Esophagus muscularis mucosa (tissue), 4 donors: ENCODE measurements at regions not wholly inside any gene's neighbourhood (a gene's known extent, or its start where the extent isn't known, plus 50 kb on each side); places are given as distances from the start of the nearest gene placed in this dataset.
"Not testable (repeated sequence)": the region's sequence is repeated elsewhere in the genome, so short reads cannot be mapped to it uniquely, and the experiment has no call there.

Experiments
- DNase-seq: peaks from one replicate; pipeline ENCODE4 v3.0.0-alpha.2; 2017; ENCODE audit errors: extremely low spot score
- H3K27ac ChIP-seq, 4 donors: fragments of 200-600 bp; sonication (generic); replicated peaks in 1 of 4; 1 replicate in 3 of 4; 2 replicates in 1 of 4; pipeline ENCODE4 v1.5.1; 2016 to 2019; ENCODE audit warnings: mild to moderate bottlenecking in 1 of 4
- H3K27me3 ChIP-seq, 4 donors: fragments of 200-600 bp; sonication (generic); one replicate each; pipeline versions ENCODE4 v1.5.1 to v1.6.0; 2016 to 2019
- H3K36me3 ChIP-seq, 4 donors: fragments of 200-600 bp; sonication (generic); one replicate each; pipeline ENCODE4 v1.5.1; 2016 to 2019
- H3K4me1 ChIP-seq, 4 donors: fragments of 200-600 bp; sonication (generic); one replicate each; pipeline ENCODE4 v1.5.1; 2016 to 2019
- H3K4me3 ChIP-seq, 4 donors: fragments of 200-600 bp; sonication (generic); 1 replicate in 2 of 4; 2 replicates in 2 of 4; pipeline ENCODE4 v1.5.1; 2016 to 2019; ENCODE audit warnings: mild to moderate bottlenecking in 4 of 4, moderate library complexity in 1 of 4
- H3K9me3 ChIP-seq, 4 donors: fragments of 200-600 bp; sonication (generic); 1 replicate in 3 of 4; 2 replicates in 1 of 4; pipeline ENCODE4 v1.5.1; 2016 to 2019
- CTCF ChIP-seq, 3 experiments: fragments of 200-600 bp in 2 of 3; fragments of 450-650 bp in 1 of 3; sonication (generic) in 2 of 3; IDR thresholded peaks; one replicate each; pipeline ENCODE4 v1.5.1; 2017 to 2019; ENCODE audit warnings: antibody characterized with exemption in 3 of 3, mild to moderate bottlenecking in 2 of 3, moderate library complexity in 1 of 3
- EP300 ChIP-seq: sonication (generic); formaldehyde crosslinking; IDR thresholded peaks from one replicate; pipeline ENCODE4 v1.6.1; 2017; ENCODE audit warnings: antibody characterized with exemption
- POLR2A ChIP-seq: fragments of 450-650 bp; IDR thresholded peaks from one replicate; pipeline ENCODE4 v1.6.1; 2017; ENCODE audit warnings: antibody characterized with exemption, moderate library complexity, mild to moderate bottlenecking, low read depth
- POLR2AphosphoS5 ChIP-seq, 2 donors: sonication (generic); formaldehyde crosslinking; IDR thresholded peaks; one replicate each; pipeline ENCODE4 v1.6.1; 2017; ENCODE audit warnings: antibody characterized with exemption in 2 of 2
- WGBS: methylation state at CpG from one replicate; pipeline ENCODE4 v1.1.5; 2018; 5-methylcytosine and 5-hydroxymethylcytosine counted together
- intact Hi-C: fragments of 100-400 bp; cut with DNase I; formaldehyde crosslinking; loops from one replicate; pipeline ENCODE4 v1.15.1; 2023

- DNase-seq, H3K4me1 ChIP-seq: not testable (repeated sequence)
- WGBS = 35% methylated on average over 5 of the region's 5 CpGs
These were observed 54.0 kb upstream of the TMEM97 start for GRCh38 chr17:28264902-28265548.

DNA sequence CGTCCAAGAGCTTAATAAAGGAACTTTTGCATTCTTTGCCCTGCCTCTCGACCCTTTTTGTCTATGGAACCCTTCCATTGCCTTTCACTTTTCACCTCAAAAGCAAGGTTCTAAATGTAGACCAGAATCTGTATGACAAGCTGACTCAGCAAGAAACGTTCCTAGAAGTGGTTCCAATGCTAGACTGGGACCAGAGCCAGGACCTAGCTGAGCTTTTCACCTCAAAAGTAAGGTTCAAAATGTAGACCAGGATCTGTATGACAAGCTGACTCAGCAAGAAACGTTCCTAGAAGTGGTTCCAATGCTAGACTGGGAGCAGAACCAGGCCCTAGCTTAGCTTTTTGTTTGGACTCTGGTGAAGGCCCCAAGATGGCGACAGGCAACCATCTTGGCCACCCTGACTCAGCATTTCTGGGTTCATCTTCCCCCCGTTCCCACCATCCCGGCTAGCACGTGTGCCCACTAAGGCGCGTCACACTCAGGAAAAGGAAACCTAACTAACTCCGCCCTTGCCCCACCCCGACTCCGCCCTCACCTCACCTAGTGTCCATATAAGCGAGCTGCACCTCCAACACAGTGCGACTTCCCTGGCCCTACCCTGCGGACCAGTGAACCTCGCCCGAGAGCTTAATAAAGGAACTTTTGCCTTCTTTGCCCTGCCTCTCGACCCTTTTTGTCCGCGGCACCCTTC, 53.0 kb upstream of the TMEM97 start:
- intact Hi-C loops, H3K4me1 ChIP-seq, H3K27me3 ChIP-seq, H3K4me3 ChIP-seq, H3K36me3 ChIP-seq, DNase-seq, H3K27ac ChIP-seq: not testable (repeated sequence)
- H3K9me3 ChIP-seq = peaks cover 0 to 18% (median 12%) of the 10 kb centered on the region in 4 donors
- 86% methylated on average over 19 of the region's 21 CpGs for WGBS

More at GRCh38 chr17:28264902-28265548, 54.0 kb upstream of the TMEM97 start:
- H3K27me3 ChIP-seq, H3K4me3 ChIP-seq, H3K36me3 ChIP-seq, intact Hi-C loops, H3K27ac ChIP-seq: not testable (repeated sequence)
- H3K9me3 ChIP-seq = peaks cover 0 to 20% (median 12%) of the 10 kb centered on the region in 4 donors

DNA sequence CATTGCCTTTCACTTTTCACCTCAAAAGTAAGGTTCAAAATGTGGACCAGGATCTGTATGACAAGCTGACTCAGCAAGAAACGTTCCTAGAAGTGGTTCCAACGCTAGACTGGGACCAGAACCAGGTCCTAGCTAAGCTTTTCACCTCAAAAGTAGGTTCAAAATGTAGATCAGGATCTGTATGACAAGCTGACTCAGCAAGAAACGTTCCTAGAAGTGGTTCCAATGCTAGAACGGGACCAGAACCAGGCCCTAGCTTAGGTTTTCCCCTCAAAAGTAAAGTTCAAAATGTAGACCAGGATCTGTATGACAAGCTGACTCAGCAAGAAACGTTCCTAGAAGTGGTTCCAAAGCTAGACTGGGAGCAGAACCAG, 52.5 kb upstream of the TMEM97 start:
- H3K4me3 ChIP-seq, H3K27me3 ChIP-seq, H3K36me3 ChIP-seq, intact Hi-C loops, H3K4me1 ChIP-seq, H3K27ac ChIP-seq, DNase-seq: not testable (repeated sequence)
- WGBS = 79% methylated on average over 5 of the region's 5 CpGs
- peaks cover 0 to 14% (median 11%) of the 10 kb centered on the region in 4 donors for H3K9me3 ChIP-seq

DNA sequence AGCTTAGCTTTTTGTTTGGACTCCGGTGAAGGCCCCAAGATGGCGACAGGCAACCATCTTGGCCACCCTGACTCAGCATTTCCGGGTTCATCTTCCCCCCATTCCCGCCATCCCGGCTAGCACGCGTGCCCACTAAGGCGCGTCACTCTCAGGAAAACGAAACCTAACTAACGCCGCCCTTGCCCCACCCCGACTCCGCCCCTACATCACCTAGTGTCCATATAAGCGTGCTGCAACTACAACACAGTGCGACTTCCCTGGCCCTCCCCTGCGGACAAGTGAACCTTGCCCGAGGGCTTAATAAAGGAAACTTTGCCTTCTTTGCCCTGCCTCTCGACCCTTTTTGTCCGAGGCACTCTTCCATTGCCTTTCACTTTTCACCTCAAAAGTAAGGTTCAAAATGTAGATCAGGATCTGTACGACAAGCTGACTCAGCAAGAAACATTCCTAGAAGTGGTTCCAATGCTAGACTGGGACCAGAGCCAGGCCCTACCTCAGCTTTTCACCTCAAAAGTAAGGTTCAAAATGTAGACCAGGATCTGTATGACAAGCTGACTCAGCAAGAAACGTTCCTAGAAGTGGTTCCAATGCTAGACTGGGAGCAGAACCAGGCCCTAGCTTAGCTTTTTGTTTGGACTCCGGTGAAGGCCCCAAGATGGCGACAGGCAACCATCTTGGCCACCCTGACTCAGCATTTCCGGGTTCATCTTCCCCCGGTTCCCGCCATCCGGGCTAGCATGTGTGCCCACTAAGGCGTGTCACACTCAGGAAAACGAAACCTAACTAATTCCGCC, 51.9 kb upstream of the TMEM97 start:
- not testable (repeated sequence) for H3K27me3 ChIP-seq, DNase-seq
- WGBS = 97% methylated on average over 31 of the region's 31 CpGs

GRCh38 chr17:28267720-28268609, 51.0 kb upstream of the TMEM97 start:
- no peak for DNase-seq
- peaks cover 0 to 6% (median 2%) of the 10 kb centered on the region in 4 donors for H3K4me1 ChIP-seq
- TF ChIP-seq EP300 (no peak), POLR2A (no peak), CTCF (IDR thresholded peaks at IDR 0.05) (no peak), POLR2AphosphoS5 (IDR thresholded peaks at IDR 0.05) (no peak)
- H3K27ac ChIP-seq = no peak overlapping the region
- H3K9me3 ChIP-seq = peaks cover 0 to 1% (median 0%) of the 10 kb centered on the region in 4 donors
- intact Hi-C loops = no loop called here
- WGBS = 93% methylated on average over 25 of the region's 25 CpGs
- no peak overlapping the region for H3K4me3 ChIP-seq
- H3K36me3 ChIP-seq = no peaks in the 10 kb centered on the region
- H3K27me3 ChIP-seq = peaks cover 0 to 5% (median 0%) of the 10 kb centered on the region in 4 donors

More for the DNA sequence above, 51.9 kb upstream of the TMEM97 start:
- H3K27ac ChIP-seq, H3K9me3 ChIP-seq, H3K4me1 ChIP-seq, H3K4me3 ChIP-seq, intact Hi-C loops, H3K36me3 ChIP-seq: not testable (repeated sequence)

DNA sequence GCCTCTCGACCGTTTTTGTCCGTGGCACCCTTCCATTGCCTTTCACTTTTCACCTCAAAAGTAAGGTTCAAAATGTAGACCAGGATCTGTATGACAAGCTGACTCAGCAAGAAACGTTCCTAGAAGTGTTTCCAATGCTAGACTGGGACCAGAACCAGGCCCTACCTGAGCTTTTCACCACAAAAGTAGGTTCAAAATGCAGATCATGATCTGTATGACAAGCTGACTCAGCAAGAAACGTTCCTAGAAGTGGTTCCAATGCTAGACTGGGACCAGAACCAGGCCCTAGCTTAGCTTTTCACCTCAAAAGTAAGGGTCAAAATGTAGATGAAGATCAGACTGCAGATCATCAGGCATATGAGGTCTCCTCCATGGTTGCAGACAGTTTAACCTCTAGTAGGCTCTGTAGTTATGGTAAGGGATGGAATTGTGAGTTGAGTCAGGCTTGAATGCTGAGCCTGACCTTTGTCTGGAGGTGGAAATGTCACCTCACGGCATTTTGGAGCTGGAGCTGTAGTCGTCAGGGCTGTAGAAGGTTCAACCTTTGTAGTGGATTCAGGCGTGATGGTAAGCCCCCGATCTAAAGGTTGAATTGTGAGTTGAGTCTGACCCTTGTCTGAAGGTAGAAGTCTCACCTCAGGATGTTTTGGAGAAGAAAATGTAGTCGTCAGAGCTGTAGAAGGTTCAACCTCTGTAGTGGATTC, 50.2 kb upstream of the TMEM97 start:
- WGBS = 83% methylated on average over 10 of the region's 10 CpGs

More for the DNA sequence above, 50.2 kb upstream of the TMEM97 start:
- Histone ChIP-seq H3K4me3 (no peak overlapping the region), H3K9me3 (no peaks in the 10 kb centered on the region), H3K36me3 (no peaks in the 10 kb centered on the region), H3K27me3 (peaks cover 0 to 5% (median 0%) of the 10 kb centered on the region in 4 donors), H3K4me1 (peaks cover 0 to 6% (median 2%) of the 10 kb centered on the region in 4 donors), H3K27ac (no peak overlapping the region)
- intact Hi-C loops = no loop called here
- no peak for TF ChIP-seq POLR2AphosphoS5 (IDR thresholded peaks at IDR 0.05)
- no peak for TF ChIP-seq EP300
- no peak for TF ChIP-seq CTCF (IDR thresholded peaks at IDR 0.05)
- no peak for TF ChIP-seq POLR2A
- DNase-seq = no peak
